GM12875 (cell line): ENCODE measurements at regions not wholly inside any gene's neighbourhood (a gene's known extent, or its start where the extent isn't known, plus 50 kb on each side); places are given as distances from the start of the nearest gene placed in this dataset.

Experiments used
- H3K4me3 ChIP-seq: one replicate; pipeline ENCODE4 v1.5.1; 2011; ENCODE audit warnings: low read depth, low read length, control low read depth
- CTCF ChIP-seq: IDR thresholded peaks from 2 replicates; pipeline ENCODE4 v1.5.1; 2011; ENCODE audit warnings: low read depth, mild to moderate bottlenecking, control low read depth, inconsistent platforms, low read length, moderate library complexity, borderline replicate concordance; ENCODE audit not compliant: insufficient read depth

DNA sequence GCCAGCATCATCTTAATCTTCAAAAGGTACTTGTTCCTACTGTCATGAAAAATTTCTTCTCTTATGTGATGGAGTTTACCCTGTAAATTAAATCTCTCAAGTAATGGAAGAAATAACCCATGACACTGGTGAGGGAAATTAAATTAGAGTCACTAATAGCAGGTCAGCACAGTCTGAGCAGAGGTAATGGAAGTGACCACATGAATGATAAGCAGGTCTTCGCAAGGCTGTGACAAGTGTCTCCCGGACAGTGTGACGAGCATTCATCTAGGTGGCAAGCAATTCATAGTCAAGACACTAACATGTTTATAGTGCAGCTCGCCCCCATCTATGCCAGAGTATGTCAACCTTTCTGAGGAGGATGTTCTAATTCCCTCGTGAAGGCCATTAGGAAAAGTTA lies 249.2 kb downstream of the FRK start:
- no peak overlapping the region for H3K4me3 ChIP-seq
- TF ChIP-seq CTCF = no peak

- H3K4me3 ChIP-seq = no peak overlapping the region
- TF ChIP-seq CTCF = no peak
Measured at GRCh38 chr6:115798229-115798628, 262.5 kb downstream of the FRK start.

DNA sequence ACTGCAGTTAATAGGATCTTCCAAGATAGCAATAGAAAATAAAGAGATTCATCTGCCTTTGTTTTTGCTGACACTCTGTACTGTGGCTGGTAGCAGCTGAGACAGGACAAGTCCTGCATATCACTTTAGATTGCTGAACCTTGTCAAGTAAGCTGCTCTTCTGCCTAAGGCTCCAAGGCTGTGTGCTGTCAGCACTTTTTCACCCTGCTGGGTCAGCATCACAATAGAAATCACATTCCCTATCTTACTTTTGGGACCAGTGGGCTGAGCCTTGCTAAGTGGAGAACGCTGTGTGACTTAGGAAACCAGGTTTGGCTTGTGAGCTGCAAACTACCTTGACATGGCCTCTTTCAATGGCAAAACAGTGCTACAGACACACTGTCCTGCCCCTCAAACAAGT lies 263.9 kb downstream of the FRK start:
- H3K4me3 ChIP-seq = no peak overlapping the region
- no peak for TF ChIP-seq CTCF

DNA sequence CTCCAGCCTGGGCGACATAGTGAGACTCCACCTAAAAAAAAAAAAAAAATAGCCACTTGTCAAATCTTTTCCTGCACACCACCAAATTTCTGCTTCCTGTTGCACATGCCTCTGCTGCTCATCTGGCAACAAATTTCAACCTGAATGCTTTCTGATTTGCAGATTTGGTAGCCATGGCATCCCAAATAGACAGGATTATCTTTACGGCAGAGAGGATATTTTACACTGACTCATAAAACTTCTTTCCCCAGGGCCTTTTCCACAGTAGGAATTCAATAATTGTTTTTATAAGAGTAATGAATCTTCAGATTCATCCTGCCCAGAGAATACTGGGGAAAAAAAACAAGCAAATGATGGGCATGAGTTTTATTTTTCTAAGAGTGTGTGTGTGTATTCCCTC lies 264.6 kb downstream of the FRK start:
- no peak for TF ChIP-seq CTCF
- no peak overlapping the region for H3K4me3 ChIP-seq

DNA sequence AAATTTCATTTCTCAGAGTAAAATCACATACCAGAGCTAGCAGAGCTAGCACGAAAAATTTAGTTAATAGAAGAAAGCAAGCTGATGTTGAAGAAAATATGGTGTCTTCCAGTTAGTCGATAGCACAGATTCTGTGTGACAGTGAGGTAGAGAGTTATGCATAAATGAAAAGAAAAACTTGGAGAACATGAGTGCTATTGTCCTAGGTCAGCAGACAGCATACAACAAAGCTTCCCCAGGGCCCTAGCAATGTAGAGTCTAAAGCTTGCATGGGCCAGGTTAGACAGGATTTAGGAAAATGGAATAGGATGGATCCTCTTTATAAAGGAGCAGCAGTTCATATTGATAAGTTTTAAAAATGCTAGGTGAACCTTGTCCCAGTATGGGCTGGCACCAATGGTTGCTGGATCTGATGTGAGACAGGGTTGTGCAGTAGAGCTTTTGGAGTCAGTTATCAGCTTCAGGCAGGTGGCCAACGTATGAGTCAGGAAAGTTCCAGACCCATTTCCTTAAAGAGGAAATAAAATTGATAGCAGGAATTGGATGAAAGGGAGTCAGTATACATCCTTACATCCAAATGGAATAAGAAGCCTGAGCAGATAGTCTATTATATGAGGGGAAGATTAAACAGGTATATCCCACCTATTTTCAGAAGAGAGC lies 277.2 kb downstream of the FRK start:
- H3K4me3 ChIP-seq = no peak overlapping the region
- TF ChIP-seq CTCF = no peak

GRCh38 chr6:115782612-115783011 lies 278.1 kb downstream of the FRK start:
- no peak overlapping the region for H3K4me3 ChIP-seq
- TF ChIP-seq CTCF = no peak

GRCh38 chr6:115773741-115774140 lies 286.9 kb downstream of the FRK start:
- no peak overlapping the region for H3K4me3 ChIP-seq
- TF ChIP-seq CTCF = no peak
